ENCODE measurements at regions not wholly inside any gene's neighbourhood (a gene's known extent, or its start where the extent isn't known, plus 50 kb on each side); places are given as distances from the start of the nearest gene placed in this dataset.

DNA sequence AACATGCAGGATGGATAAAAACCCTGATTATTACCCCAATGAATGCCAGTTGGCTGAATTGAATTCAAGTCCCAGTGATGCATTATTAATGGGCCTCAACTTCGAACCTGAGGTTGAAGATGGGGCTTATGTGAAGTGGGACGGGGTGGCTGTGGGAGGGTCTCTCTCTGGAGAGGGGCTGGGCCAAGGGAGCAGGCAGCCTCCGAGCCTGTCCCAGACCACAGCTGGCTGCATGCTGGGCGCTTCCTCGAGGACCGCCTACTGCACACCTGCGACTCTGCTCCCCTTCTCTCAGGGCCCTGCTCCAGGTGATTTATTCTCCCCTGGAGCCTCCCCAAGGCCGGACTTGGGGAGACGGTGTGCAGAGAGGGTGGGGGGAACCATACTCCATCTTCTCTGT lies 568.3 kb downstream of the CCDC171 start:
- ATAC-seq, result no peak
- ChIA-PET CTCF (no interaction called here), POLR2A (no interaction called here)
- BruUV-seq (replicated peaks), result no TSS peak
- intact Hi-C loops (cut with micrococcal nuclease; ENCODE audit: unreplicated experiment), result no loop called here
- Histone ChIP-seq H3K36me3 (ENCODE audit: control insufficient read depth, insufficient read depth, low read length) (no peaks in the 10 kb centered on the region), H3K9me3 (ENCODE audit: control insufficient read depth, insufficient read depth, low read depth, low read length) (no peaks in the 10 kb centered on the region), H3K27ac (ENCODE audit: low read length) (no peak overlapping the region), H3K4me1 (ENCODE audit: control insufficient read depth, insufficient read depth, low read length) (no peaks in the 10 kb centered on the region), H3K4me3 (ENCODE audit: low read depth in 2 of 2, low read length in 2 of 2) (no peak overlapping the region), H3K27me3 (ENCODE audit: control insufficient read depth, insufficient read depth, low read length) (no peaks in the 10 kb centered on the region)
- in situ Hi-C loops (cut with HindIII; ENCODE audit: low pct_unique_long_range_greater_than_20kb, low sequenced_read_pairs), result no loop called here
- TF ChIP-seq TCF7L2 (IDR thresholded peaks at IDR 0.05; ENCODE audit: low read depth, low read length), result no peak
- TF ChIP-seq, protein P1, sequence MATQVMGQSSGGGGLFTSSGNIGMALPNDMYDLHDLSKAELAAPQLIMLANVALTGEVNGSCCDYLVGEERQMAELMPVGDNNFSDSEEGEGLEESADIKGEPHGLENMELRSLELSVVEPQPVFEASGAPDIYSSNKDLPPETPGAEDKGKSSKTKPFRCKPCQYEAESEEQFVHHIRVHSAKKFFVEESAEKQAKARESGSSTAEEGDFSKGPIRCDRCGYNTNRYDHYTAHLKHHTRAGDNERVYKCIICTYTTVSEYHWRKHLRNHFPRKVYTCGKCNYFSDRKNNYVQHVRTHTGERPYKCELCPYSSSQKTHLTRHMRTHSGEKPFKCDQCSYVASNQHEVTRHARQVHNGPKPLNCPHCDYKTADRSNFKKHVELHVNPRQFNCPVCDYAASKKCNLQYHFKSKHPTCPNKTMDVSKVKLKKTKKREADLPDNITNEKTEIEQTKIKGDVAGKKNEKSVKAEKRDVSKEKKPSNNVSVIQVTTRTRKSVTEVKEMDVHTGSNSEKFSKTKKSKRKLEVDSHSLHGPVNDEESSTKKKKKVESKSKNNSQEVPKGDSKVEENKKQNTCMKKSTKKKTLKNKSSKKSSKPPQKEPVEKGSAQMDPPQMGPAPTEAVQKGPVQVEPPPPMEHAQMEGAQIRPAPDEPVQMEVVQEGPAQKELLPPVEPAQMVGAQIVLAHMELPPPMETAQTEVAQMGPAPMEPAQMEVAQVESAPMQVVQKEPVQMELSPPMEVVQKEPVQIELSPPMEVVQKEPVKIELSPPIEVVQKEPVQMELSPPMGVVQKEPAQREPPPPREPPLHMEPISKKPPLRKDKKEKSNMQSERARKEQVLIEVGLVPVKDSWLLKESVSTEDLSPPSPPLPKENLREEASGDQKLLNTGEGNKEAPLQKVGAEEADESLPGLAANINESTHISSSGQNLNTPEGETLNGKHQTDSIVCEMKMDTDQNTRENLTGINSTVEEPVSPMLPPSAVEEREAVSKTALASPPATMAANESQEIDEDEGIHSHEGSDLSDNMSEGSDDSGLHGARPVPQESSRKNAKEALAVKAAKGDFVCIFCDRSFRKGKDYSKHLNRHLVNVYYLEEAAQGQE (IDR thresholded peaks at IDR 0.05; ENCODE audit: insufficient read depth in 1 of 2, low read depth in 2 of 2, low read length in 1 of 2), result no peak
- TF ChIP-seq SIN3A (IDR thresholded peaks at IDR 0.05; ENCODE audit: borderline replicate concordance, insufficient read depth, low read depth, low read length), result no peak
- no peak for TF ChIP-seq CTCF (IDR thresholded peaks at IDR 0.05)
- TF ChIP-seq POLR2AphosphoS5 (IDR thresholded peaks at IDR 0.05; ENCODE audit: low read depth, low read length), result no peak
- no peak for DNase-seq (ENCODE audit: low read depth, low spot score)

GRCh38 chr9:16121601-16122286 lies 568.9 kb downstream of the CCDC171 start:
- no peaks in the 10 kb centered on the region for H3K9me3 ChIP-seq (ENCODE audit: control insufficient read depth, insufficient read depth, low read depth, low read length)
- no peaks in the 10 kb centered on the region for H3K36me3 ChIP-seq (ENCODE audit: control insufficient read depth, insufficient read depth, low read length)
- no peak overlapping the region for H3K4me3 ChIP-seq (ENCODE audit: low read depth in 2 of 2, low read length in 2 of 2)
- ATAC-seq, result no peak
- ChIA-PET CTCF (no interaction called here), POLR2A (no interaction called here)
- H3K27ac ChIP-seq (ENCODE audit: low read length), result no peak overlapping the region
- no TSS peak for BruUV-seq (replicated peaks)
- DNase-seq (ENCODE audit: low read depth, low spot score), result no peak
- H3K4me1 ChIP-seq (ENCODE audit: control insufficient read depth, insufficient read depth, low read length), result no peaks in the 10 kb centered on the region
- intact Hi-C loops (cut with micrococcal nuclease; ENCODE audit: unreplicated experiment), result no loop called here
- TF ChIP-seq POLR2AphosphoS5 (IDR thresholded peaks at IDR 0.05; ENCODE audit: low read depth, low read length), result no peak
- TF ChIP-seq, protein P1 (IDR thresholded peaks at IDR 0.05; ENCODE audit: insufficient read depth in 1 of 2, low read depth in 2 of 2, low read length in 1 of 2), result no peak
- TF ChIP-seq SIN3A (IDR thresholded peaks at IDR 0.05; ENCODE audit: borderline replicate concordance, insufficient read depth, low read depth, low read length), result no peak
- no peak for TF ChIP-seq CTCF (IDR thresholded peaks at IDR 0.05)
- no peak for TF ChIP-seq TCF7L2 (IDR thresholded peaks at IDR 0.05; ENCODE audit: low read depth, low read length)
- no peaks in the 10 kb centered on the region for H3K27me3 ChIP-seq (ENCODE audit: control insufficient read depth, insufficient read depth, low read length)
- in situ Hi-C loops (cut with HindIII; ENCODE audit: low pct_unique_long_range_greater_than_20kb, low sequenced_read_pairs), result no loop called here
